IMR-90 (cell line): ENCODE measurements at regions not wholly inside any gene's neighbourhood (a gene's known extent, or its start where the extent isn't known, plus 50 kb on each side); places are given as distances from the start of the nearest gene placed in this dataset.

ENCODE experiments used
- ATAC-seq: fragments of 200-7000 bp; cut with Tn5 transposase; 2 replicates; pipeline ENCODE4 v1.9.1; 2020; ENCODE audit warnings: low read depth, mild to moderate bottlenecking, moderate library complexity
- BruUV-seq: library from RNA; stranded (reverse); fragments of 400-500 nt; replicated peaks from 2 replicates; lab custom pipeline; 2021; lab: Mats Ljungman, UMichigan
- CTCF ChIA-PET: fragments of 300-600 bp; formaldehyde crosslinking; extraction: SDS; loops from one replicate; lab custom pipeline; 2021; ENCODE audit warnings: antibody characterized with exemption; lab: Yijun Ruan, JAX
- POLR2A ChIA-PET: fragments of 300-600 bp; sonication (Branson Sonifier 250); formaldehyde crosslinking; loops from one replicate; lab custom pipeline; 2022; ENCODE audit warnings: antibody characterized with exemption; ENCODE audit not compliant: unreplicated experiment; lab: Charles Lee
- DNase-seq: peaks from one replicate; pipeline ENCODE4 v3.0.0; 2013
- H2AFZ ChIP-seq: replicated peaks from 2 replicates; pipeline ENCODE3; 2013; ENCODE audit warnings: low read length, mild to moderate bottlenecking; ENCODE audit not compliant: poor library complexity
- H2AK5ac ChIP-seq: 2 replicates; pipeline ENCODE4 v1.6.1; 2013; ENCODE audit warnings: low read depth, low read length, inconsistent platforms
- H2AK9ac ChIP-seq: replicated peaks from 2 replicates; pipeline ENCODE3; 2013; ENCODE audit warnings: mild to moderate bottlenecking, low read depth, low read length, moderate library complexity; ENCODE audit not compliant: poor library complexity
- H2BK120ac ChIP-seq: 2 replicates; pipeline ENCODE4 v1.6.1; 2013; ENCODE audit warnings: low read depth, low read length, inconsistent platforms
- H2BK15ac ChIP-seq: 3 replicates; pipeline ENCODE4 v1.6.1; 2013; ENCODE audit warnings: low read depth, low read length, inconsistent platforms
- H2BK20ac ChIP-seq: 2 replicates; pipeline ENCODE4 v1.6.1; 2013; ENCODE audit warnings: low read depth, mild to moderate bottlenecking, inconsistent platforms, low read length, moderate library complexity
- H2BK5ac ChIP-seq: 2 replicates; pipeline ENCODE4 v1.6.1; 2013; ENCODE audit warnings: mild to moderate bottlenecking, low read depth, low read length, inconsistent platforms; ENCODE audit not compliant: poor library complexity, severe bottlenecking
- H3K14ac ChIP-seq: replicated peaks from 2 replicates; pipeline ENCODE4 v1.6.1; 2013; ENCODE audit warnings: low read depth, low read length, inconsistent platforms
- H3K18ac ChIP-seq: 2 replicates; pipeline ENCODE4 v1.6.1; 2013; ENCODE audit warnings: low read depth, low read length, control low read depth
- H3K23ac ChIP-seq: 2 replicates; pipeline ENCODE4 v1.6.1; 2013; ENCODE audit warnings: low read depth, low read length, inconsistent platforms
- H3K27ac ChIP-seq: 2 replicates; pipeline ENCODE4 v1.5.1; 2013; ENCODE audit warnings: mild to moderate bottlenecking, control low read depth, low read length; ENCODE audit not compliant: insufficient read depth
- H3K27me3 ChIP-seq: 2 replicates; pipeline ENCODE4 v1.6.1; 2013; ENCODE audit warnings: low read length; ENCODE audit not compliant: control insufficient read depth, insufficient read depth
- H3K36me3 ChIP-seq: 2 replicates; pipeline ENCODE4 v1.6.1; 2013; ENCODE audit warnings: low read length, mixed read lengths; ENCODE audit not compliant: control insufficient read depth, insufficient read depth
- H3K4ac ChIP-seq: 2 replicates; pipeline ENCODE4 v1.6.1; 2013; ENCODE audit warnings: low read depth, low read length, inconsistent platforms
- H3K4me1 ChIP-seq: 2 replicates; pipeline ENCODE4 v1.6.1; 2013; ENCODE audit warnings: low read length, mixed read lengths; ENCODE audit not compliant: control insufficient read depth, insufficient read depth
- H3K4me2 ChIP-seq: 2 replicates; pipeline ENCODE4 v1.6.1; 2013; ENCODE audit warnings: low read depth, mild to moderate bottlenecking, control low read depth, low read length, moderate library complexity
- H3K4me3 ChIP-seq: 2 replicates; pipeline ENCODE4 v1.5.1; 2013; ENCODE audit warnings: low read depth, mild to moderate bottlenecking, control low read depth, low read length, moderate library complexity; ENCODE audit not compliant: insufficient read depth
- H3K56ac ChIP-seq: 2 replicates; pipeline ENCODE4 v1.6.1; 2013; ENCODE audit warnings: low read length, inconsistent platforms; ENCODE audit not compliant: insufficient read depth; ENCODE audit errors: extremely low read depth
- H3K79me1 ChIP-seq, 2 experiments: 2 replicates each; pipeline ENCODE4 v1.6.1; 2013; ENCODE audit warnings: low read length in 2 of 2, inconsistent platforms in 1 of 2, low read depth in 1 of 2
- H3K9ac ChIP-seq: 2 replicates; pipeline ENCODE4 v1.6.1; 2013; ENCODE audit warnings: low read depth, low read length, control low read depth
- H3K9me1 ChIP-seq: 2 replicates; pipeline ENCODE4 v1.6.1; 2013; ENCODE audit warnings: low read length, inconsistent platforms; ENCODE audit not compliant: insufficient read depth
- H3K9me3 ChIP-seq: 2 replicates; pipeline ENCODE4 v1.6.1; 2013; ENCODE audit warnings: low read length; ENCODE audit not compliant: control insufficient read depth, insufficient read depth
- H4K20me1 ChIP-seq: 2 replicates; pipeline ENCODE4 v1.6.1; 2013; ENCODE audit warnings: low read length, inconsistent platforms; ENCODE audit not compliant: insufficient read depth
- H4K5ac ChIP-seq: 2 replicates; pipeline ENCODE4 v1.6.1; 2013; ENCODE audit warnings: mild to moderate bottlenecking, low read depth, low read length, control low read depth
- H4K8ac ChIP-seq, 2 experiments: 2 replicates each; pipeline ENCODE4 v1.6.1; 2013; ENCODE audit warnings: low read depth in 2 of 2, low read length in 2 of 2, control low read depth in 1 of 2, inconsistent platforms in 1 of 2
- H4K91ac ChIP-seq: 2 replicates; pipeline ENCODE4 v1.6.1; 2013; ENCODE audit warnings: low read depth, low read length, inconsistent platforms; ENCODE audit not compliant: insufficient read depth
- BHLHE40 ChIP-seq: fragments of 150-350 bp; IDR thresholded peaks from 2 replicates; pipeline ENCODE4 v1.6.1; 2016; ENCODE audit warnings: mild to moderate bottlenecking, low read depth, low read length
- CEBPB ChIP-seq: IDR thresholded peaks from 2 replicates; pipeline ENCODE4 v1.6.1; 2012; ENCODE audit warnings: low read depth, low read length, improper control_type of control experiment
- CHD1 ChIP-seq: IDR thresholded peaks from 2 replicates; pipeline ENCODE4 v1.6.1; 2012; ENCODE audit warnings: low read depth, low read length, improper control_type of control experiment
- FOS ChIP-seq: fragments of 150-350 bp; IDR thresholded peaks from 2 replicates; pipeline ENCODE4 v1.6.1; 2016; ENCODE audit warnings: low read depth, low read length
- MAFK ChIP-seq: IDR thresholded peaks from 2 replicates; pipeline ENCODE4 v1.6.1; 2012; ENCODE audit warnings: low read depth, low read length, improper control_type of control experiment
- MAZ ChIP-seq: IDR thresholded peaks from 2 replicates; pipeline ENCODE4 v1.6.1; 2012; ENCODE audit warnings: low read depth, mild to moderate bottlenecking, low read length, improper control_type of control experiment, moderate library complexity, borderline replicate concordance
- MXI1 ChIP-seq: IDR thresholded peaks from 2 replicates; pipeline ENCODE4 v1.6.1; 2012; ENCODE audit warnings: low read depth, mild to moderate bottlenecking, low read length, moderate library complexity, borderline replicate concordance
- NFE2L2 ChIP-seq: fragments of 150-350 bp; IDR thresholded peaks from 2 replicates; pipeline ENCODE4 v1.6.1; 2016; ENCODE audit warnings: low read depth, mild to moderate bottlenecking, low read length
- POLR2A ChIP-seq: IDR thresholded peaks from 2 replicates; pipeline ENCODE4 v1.6.1; 2012; ENCODE audit warnings: mild to moderate bottlenecking, low read depth, low read length
- RAD21 ChIP-seq: IDR thresholded peaks from 2 replicates; pipeline ENCODE4 v1.6.1; 2012; ENCODE audit warnings: low read length, improper control_type of control experiment
- RCOR1 ChIP-seq: IDR thresholded peaks from 2 replicates; pipeline ENCODE4 v1.6.1; 2012; ENCODE audit warnings: mild to moderate bottlenecking, low read length, improper control_type of control experiment; ENCODE audit not compliant: insufficient replicate concordance
- RFX5 ChIP-seq: IDR thresholded peaks from 2 replicates; pipeline ENCODE4 v1.8.0; 2012; ENCODE audit warnings: low read depth, mild to moderate bottlenecking, low read length, moderate library complexity
- SMC3 ChIP-seq: fragments of 150-350 bp; IDR thresholded peaks from 2 replicates; pipeline ENCODE4 v1.6.1; 2016; ENCODE audit warnings: low read depth, mild to moderate bottlenecking, antibody characterized with exemption, low read length, moderate library complexity
- WGBS, 2 experiments: methylation state at CpG; one replicate each; pipeline versions ENCODE4 v1.1.5 to v1.1.7; 2013; ENCODE audit warnings: missing lambda C conversion rate in 2 of 2; ENCODE audit not compliant: insufficient read length in 1 of 2; ENCODE audit errors: extremely low coverage in 2 of 2; 5-methylcytosine and 5-hydroxymethylcytosine counted together
- dilution Hi-C: fragments of 300-500 bp; cut with HindIII; formaldehyde crosslinking; loops from one replicate; pipeline ENCODE4 v1.14.3; 2018; ENCODE audit warnings: low sequenced_read_pairs; ENCODE audit not compliant: unreplicated experiment
- in situ Hi-C: fragments of 300-500 bp; cut with MboI; formaldehyde crosslinking; loops from 3 replicates; pipeline ENCODE4 v1.14.3; 2019; ENCODE audit warnings: low sequenced_read_pairs, inconsistent platforms, mixed read lengths
- intact Hi-C: fragments of 100-400 bp; cut with micrococcal nuclease; formaldehyde crosslinking; loops from 2 replicates; pipeline ENCODE4 v1.10.0; 2022
- TF ChIP-seq, protein P1 (sequence below): fragments of 150-350 bp; IDR thresholded peaks from 2 replicates; pipeline ENCODE4 v1.6.1; 2016; ENCODE audit warnings: low read depth, mild to moderate bottlenecking, low read length, moderate library complexity, borderline replicate concordance
- TF ChIP-seq, protein P2 (sequence below): fragments of 150-350 bp; IDR thresholded peaks from 2 replicates; pipeline ENCODE4 v1.6.1; 2017; ENCODE audit warnings: mild to moderate bottlenecking, antibody characterized with exemption, low read length, low read depth
- TF ChIP-seq, protein P3 (sequence below): conservative IDR thresholded peaks from 2 replicates; pipeline ENCODE4 v1.5.1; 2012; ENCODE audit warnings: mild to moderate bottlenecking, low read depth, low read length, improper control_type of control experiment

DNA sequence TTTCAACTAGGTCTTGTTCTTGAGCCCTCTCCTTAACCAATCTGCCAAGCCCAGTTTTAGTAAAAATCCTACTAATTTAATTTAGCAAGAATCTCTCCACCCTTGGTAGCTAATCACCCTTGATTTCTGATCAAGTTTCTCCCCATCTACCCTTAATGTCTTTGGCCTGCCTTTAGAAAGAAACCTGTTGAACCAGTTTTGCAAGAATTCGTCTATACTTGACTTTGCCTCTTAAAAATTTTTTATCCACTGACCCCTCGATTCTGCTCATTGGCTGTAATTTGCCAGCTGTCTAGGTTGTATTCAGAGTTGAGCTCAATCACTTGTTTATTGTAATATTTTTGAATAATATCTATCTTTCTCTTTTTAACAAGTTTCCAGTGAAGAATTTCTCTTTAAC is 1138.5 kb downstream of the CDH11 start:
- Histone ChIP-seq H4K8ac (no peak overlapping the region), H3K18ac (no peak overlapping the region), H2AK9ac (no peak overlapping the region), H3K9me3 (no peaks in the 10 kb centered on the region), H3K14ac (no peak overlapping the region), H2BK15ac (no peak overlapping the region), H3K27me3 (no peaks in the 10 kb centered on the region), H2BK20ac (no peak overlapping the region), H3K4me3 (no peak overlapping the region), H3K36me3 (no peaks in the 10 kb centered on the region), H2AK5ac (no peak overlapping the region), H3K4me1 (no peaks in the 10 kb centered on the region), H2AFZ (no peak overlapping the region), H3K4ac (no peak overlapping the region), H3K27ac (no peak overlapping the region), H3K23ac (no peak overlapping the region), H3K9me1 (no peaks in the 10 kb centered on the region), H2BK5ac (no peak overlapping the region), H2BK120ac (no peak overlapping the region), H4K91ac (no peak overlapping the region), H3K9ac (no peak overlapping the region), H3K79me1 (no peaks in the 10 kb centered on the region), H3K4me2 (no peak overlapping the region), H4K20me1 (no peaks in the 10 kb centered on the region), H3K56ac (no peak overlapping the region), H4K5ac (no peak overlapping the region)
- DNase-seq (no peak), ATAC-seq (no peak)
- intact Hi-C loops (no loop called here), dilution Hi-C loops (no loop called here), in situ Hi-C loops (no loop called here)
- TF ChIP-seq RFX5 (no peak), NFE2L2 (no peak), RAD21 (no peak), BHLHE40 (no peak), MAZ (no peak), POLR2A (no peak), CEBPB (no peak), CHD1 (no peak), MAFK (no peak), RCOR1 (no peak), MXI1 (no peak), FOS (no peak), SMC3 (no peak)
- TF ChIP-seq, protein P1, sequence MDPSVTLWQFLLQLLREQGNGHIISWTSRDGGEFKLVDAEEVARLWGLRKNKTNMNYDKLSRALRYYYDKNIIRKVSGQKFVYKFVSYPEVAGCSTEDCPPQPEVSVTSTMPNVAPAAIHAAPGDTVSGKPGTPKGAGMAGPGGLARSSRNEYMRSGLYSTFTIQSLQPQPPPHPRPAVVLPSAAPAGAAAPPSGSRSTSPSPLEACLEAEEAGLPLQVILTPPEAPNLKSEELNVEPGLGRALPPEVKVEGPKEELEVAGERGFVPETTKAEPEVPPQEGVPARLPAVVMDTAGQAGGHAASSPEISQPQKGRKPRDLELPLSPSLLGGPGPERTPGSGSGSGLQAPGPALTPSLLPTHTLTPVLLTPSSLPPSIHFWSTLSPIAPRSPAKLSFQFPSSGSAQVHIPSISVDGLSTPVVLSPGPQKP: no peak
- TF ChIP-seq, protein P2, sequence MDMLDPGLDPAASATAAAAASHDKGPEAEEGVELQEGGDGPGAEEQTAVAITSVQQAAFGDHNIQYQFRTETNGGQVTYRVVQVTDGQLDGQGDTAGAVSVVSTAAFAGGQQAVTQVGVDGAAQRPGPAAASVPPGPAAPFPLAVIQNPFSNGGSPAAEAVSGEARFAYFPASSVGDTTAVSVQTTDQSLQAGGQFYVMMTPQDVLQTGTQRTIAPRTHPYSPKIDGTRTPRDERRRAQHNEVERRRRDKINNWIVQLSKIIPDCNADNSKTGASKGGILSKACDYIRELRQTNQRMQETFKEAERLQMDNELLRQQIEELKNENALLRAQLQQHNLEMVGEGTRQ: no peak
- TF ChIP-seq, protein P3, sequence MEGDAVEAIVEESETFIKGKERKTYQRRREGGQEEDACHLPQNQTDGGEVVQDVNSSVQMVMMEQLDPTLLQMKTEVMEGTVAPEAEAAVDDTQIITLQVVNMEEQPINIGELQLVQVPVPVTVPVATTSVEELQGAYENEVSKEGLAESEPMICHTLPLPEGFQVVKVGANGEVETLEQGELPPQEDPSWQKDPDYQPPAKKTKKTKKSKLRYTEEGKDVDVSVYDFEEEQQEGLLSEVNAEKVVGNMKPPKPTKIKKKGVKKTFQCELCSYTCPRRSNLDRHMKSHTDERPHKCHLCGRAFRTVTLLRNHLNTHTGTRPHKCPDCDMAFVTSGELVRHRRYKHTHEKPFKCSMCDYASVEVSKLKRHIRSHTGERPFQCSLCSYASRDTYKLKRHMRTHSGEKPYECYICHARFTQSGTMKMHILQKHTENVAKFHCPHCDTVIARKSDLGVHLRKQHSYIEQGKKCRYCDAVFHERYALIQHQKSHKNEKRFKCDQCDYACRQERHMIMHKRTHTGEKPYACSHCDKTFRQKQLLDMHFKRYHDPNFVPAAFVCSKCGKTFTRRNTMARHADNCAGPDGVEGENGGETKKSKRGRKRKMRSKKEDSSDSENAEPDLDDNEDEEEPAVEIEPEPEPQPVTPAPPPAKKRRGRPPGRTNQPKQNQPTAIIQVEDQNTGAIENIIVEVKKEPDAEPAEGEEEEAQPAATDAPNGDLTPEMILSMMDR: no peak
- ChIA-PET CTCF (interaction anchor here (0.6 kb wide), 1 partner anchor 186 kb away, joined by 3 read pairs; no protein-coding TSS in a partner anchor), POLR2A (no interaction called here)
- BruUV-seq: no TSS peak
- WGBS, 2 experiments: no CpG with 5 or more reads among the region's 2 CpGs
